SK-N-SH treated with all-trans-retinoic acid at 6 μM for 48 hours (cell line): ENCODE measurements at regions not wholly inside any gene's neighbourhood (a gene's known extent, or its start where the extent isn't known, plus 50 kb on each side); places are given as distances from the start of the nearest gene placed in this dataset.

ENCODE experiments used
- ATAC-seq: fragments of 200-7000 bp; cut with Tn5 transposase; 3 replicates; pipeline ENCODE4 v1.9.1; 2020; ENCODE audit warnings: mild to moderate bottlenecking, moderate library complexity
- ARNTL ChIP-seq: fragments of 450-650 bp; formaldehyde crosslinking; IDR thresholded peaks from 2 replicates; pipeline ENCODE4 v1.5.0; 2020; ENCODE audit warnings: low read depth, mild to moderate bottlenecking, moderate library complexity, borderline replicate concordance
- BACH2 ChIP-seq: fragments of 250-450 bp; sonication (Bioruptor Pico); IDR thresholded peaks from 2 replicates; pipeline ENCODE4 v1.9.0; 2021; ENCODE audit warnings: mild to moderate bottlenecking, borderline replicate concordance
- CREB5 ChIP-seq: fragments of 250-450 bp; sonication (Bioruptor Pico); IDR thresholded peaks from 2 replicates; pipeline ENCODE4 v1.5.1; 2020; ENCODE audit warnings: low read depth, mild to moderate bottlenecking, moderate library complexity
- CSDC2 ChIP-seq: fragments of 250-450 bp; sonication (Bioruptor Pico); IDR thresholded peaks from 2 replicates; pipeline ENCODE4 v1.5.0; 2020; ENCODE audit warnings: mild to moderate bottlenecking, moderate library complexity
- ESRRG ChIP-seq: fragments of 250-450 bp; sonication (Bioruptor Pico); IDR thresholded peaks from 2 replicates; pipeline ENCODE4 v1.6.1; 2021; ENCODE audit warnings: mild to moderate bottlenecking
- ISL1 ChIP-seq: fragments of 250-450 bp; sonication (Bioruptor Pico); IDR thresholded peaks from 2 replicates; pipeline ENCODE4 v2.1.2; 2022; ENCODE audit warnings: mild to moderate bottlenecking, moderate library complexity
- OSR1 ChIP-seq: fragments of 250-450 bp; sonication (Bioruptor Pico); IDR thresholded peaks from 2 replicates; pipeline ENCODE4 v1.8.0; 2022; ENCODE audit warnings: moderate library complexity, mild to moderate bottlenecking, inconsistent platforms
- PPARA ChIP-seq: fragments of 250-450 bp; sonication (Bioruptor Pico); IDR thresholded peaks from 2 replicates; pipeline ENCODE4 v1.5.0; 2020; ENCODE audit warnings: mild to moderate bottlenecking, borderline replicate concordance
- RARB ChIP-seq: fragments of 250-450 bp; sonication (Bioruptor Pico); IDR thresholded peaks from 2 replicates; pipeline ENCODE4 v1.8.0; 2021; ENCODE audit warnings: mild to moderate bottlenecking, moderate library complexity
- SNAI2 ChIP-seq: fragments of 250-450 bp; sonication (Bioruptor Pico); IDR thresholded peaks from 2 replicates; pipeline ENCODE4 v1.5.0; 2020; ENCODE audit warnings: mild to moderate bottlenecking, moderate library complexity
- TCF4 ChIP-seq: fragments of 250-450 bp; sonication (Bioruptor Pico); IDR thresholded peaks from 2 replicates; pipeline ENCODE4 v1.8.0; 2021; ENCODE audit warnings: mild to moderate bottlenecking, moderate library complexity, borderline replicate concordance
- TOX ChIP-seq: fragments of 250-450 bp; sonication (Bioruptor Pico); IDR thresholded peaks from 2 replicates; pipeline ENCODE4 v1.8.0; 2021; ENCODE audit warnings: mild to moderate bottlenecking, moderate library complexity, borderline replicate concordance
- ZC3H10 ChIP-seq: fragments of 250-450 bp; sonication (Bioruptor Pico); IDR thresholded peaks from 2 replicates; pipeline ENCODE4 v1.5.1; 2021; ENCODE audit warnings: mild to moderate bottlenecking, moderate library complexity
- ZFP3 ChIP-seq: fragments of 250-450 bp; sonication (Bioruptor Pico); IDR thresholded peaks from 2 replicates; pipeline ENCODE4 v1.5.0; 2020; ENCODE audit warnings: mild to moderate bottlenecking, moderate library complexity
- ZFP30 ChIP-seq: fragments of 450-650 bp; formaldehyde crosslinking; IDR thresholded peaks from 2 replicates; pipeline ENCODE4 v1.5.0; 2022; ENCODE audit warnings: mild to moderate bottlenecking, moderate library complexity
- ZNF565 ChIP-seq: fragments of 450-650 bp; formaldehyde crosslinking; conservative IDR thresholded peaks from 2 replicates; pipeline ENCODE4 v1.5.0; 2020; ENCODE audit warnings: low read depth, mild to moderate bottlenecking, moderate library complexity
- ZNF70 ChIP-seq: fragments of 450-650 bp; formaldehyde crosslinking; IDR thresholded peaks from 2 replicates; pipeline ENCODE4 v1.5.0; 2020; ENCODE audit warnings: mild to moderate bottlenecking, moderate library complexity
- ZNF8 ChIP-seq: fragments of 450-650 bp; formaldehyde crosslinking; IDR thresholded peaks from 2 replicates; pipeline ENCODE4 v1.5.0; 2020; ENCODE audit warnings: mild to moderate bottlenecking, moderate library complexity
- TF ChIP-seq, protein P1 (sequence below): fragments of 250-450 bp; sonication (Bioruptor Pico); IDR thresholded peaks from 2 replicates; pipeline ENCODE4 v1.5.0; 2020; ENCODE audit warnings: mild to moderate bottlenecking, moderate library complexity
- TF ChIP-seq, protein P2 (sequence below): fragments of 250-450 bp; sonication (Bioruptor Pico); IDR thresholded peaks from 2 replicates; pipeline ENCODE4 v1.8.0; 2021; ENCODE audit warnings: low read depth, mild to moderate bottlenecking, moderate library complexity, borderline replicate concordance
- TF ChIP-seq, protein P3 (sequence below): fragments of 250-450 bp; sonication (Bioruptor Pico); IDR thresholded peaks from 2 replicates; pipeline ENCODE4 v1.8.0; 2020; ENCODE audit warnings: mild to moderate bottlenecking, moderate library complexity, borderline replicate concordance

DNA sequence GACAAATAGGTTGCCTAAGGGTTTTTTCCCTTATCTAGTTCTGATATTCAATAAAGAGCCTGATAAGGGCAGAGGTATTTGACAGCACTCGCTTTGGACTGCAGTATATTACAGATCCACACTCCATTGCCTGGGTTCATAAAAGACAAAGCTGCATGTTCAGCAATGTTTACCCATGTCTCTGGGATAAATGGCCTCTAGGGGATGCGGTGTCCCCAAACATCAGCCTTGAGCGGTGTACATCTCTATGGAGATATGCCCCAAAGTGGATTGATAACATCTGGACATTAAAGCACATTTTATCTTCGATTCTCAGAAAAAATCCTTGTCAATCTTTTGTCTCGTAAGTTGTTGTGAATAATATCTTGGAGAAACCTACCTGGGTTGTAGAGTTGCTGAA lies 660.8 kb upstream of the AADAT start (continued):
- no peak for TF ChIP-seq TCF4
- TF ChIP-seq, all 23 proteins: peak for 0

DNA sequence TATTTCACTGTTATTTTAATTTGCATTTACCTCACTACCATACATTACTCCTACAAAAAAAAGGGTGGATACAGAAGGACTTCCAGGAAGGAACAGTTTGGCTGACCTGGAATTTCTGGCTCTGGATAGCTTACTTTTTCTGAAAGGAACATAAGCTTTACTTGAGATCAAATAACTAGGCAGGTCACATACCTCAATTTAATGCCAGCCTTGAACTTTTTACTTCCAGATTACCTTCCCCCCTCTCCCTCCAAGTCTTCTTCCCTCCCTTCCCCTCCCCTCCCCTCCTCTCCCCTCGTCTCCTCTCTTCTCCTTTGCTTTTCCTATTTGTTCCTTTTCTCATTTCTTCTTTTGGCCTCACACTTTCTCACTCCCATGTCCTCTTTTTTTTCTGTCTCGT lies 659.2 kb upstream of the AADAT start:
- no peak for ATAC-seq

GRCh38 chr4:170743633-170744032 lies 653.9 kb upstream of the AADAT start:
- TF ChIP-seq ZFP3 (CRISPR knock-in tag) (no peak), BACH2 (CRISPR knock-in tag) (no peak), CSDC2 (no peak), ZNF8 (CRISPR knock-in tag) (no peak), TOX (no peak), ESRRG (CRISPR knock-in tag) (no peak), ZNF70 (CRISPR knock-in tag) (no peak), RARB (CRISPR knock-in tag) (no peak), ARNTL (no peak), ZFP30 (no peak), OSR1 (no peak), PPARA (CRISPR knock-in tag) (no peak), TCF4 (no peak), ZNF565 (CRISPR knock-in tag) (no peak), ZC3H10 (no peak), CREB5 (no peak), SNAI2 (CRISPR knock-in tag) (no peak)
- TF ChIP-seq, protein P1, sequence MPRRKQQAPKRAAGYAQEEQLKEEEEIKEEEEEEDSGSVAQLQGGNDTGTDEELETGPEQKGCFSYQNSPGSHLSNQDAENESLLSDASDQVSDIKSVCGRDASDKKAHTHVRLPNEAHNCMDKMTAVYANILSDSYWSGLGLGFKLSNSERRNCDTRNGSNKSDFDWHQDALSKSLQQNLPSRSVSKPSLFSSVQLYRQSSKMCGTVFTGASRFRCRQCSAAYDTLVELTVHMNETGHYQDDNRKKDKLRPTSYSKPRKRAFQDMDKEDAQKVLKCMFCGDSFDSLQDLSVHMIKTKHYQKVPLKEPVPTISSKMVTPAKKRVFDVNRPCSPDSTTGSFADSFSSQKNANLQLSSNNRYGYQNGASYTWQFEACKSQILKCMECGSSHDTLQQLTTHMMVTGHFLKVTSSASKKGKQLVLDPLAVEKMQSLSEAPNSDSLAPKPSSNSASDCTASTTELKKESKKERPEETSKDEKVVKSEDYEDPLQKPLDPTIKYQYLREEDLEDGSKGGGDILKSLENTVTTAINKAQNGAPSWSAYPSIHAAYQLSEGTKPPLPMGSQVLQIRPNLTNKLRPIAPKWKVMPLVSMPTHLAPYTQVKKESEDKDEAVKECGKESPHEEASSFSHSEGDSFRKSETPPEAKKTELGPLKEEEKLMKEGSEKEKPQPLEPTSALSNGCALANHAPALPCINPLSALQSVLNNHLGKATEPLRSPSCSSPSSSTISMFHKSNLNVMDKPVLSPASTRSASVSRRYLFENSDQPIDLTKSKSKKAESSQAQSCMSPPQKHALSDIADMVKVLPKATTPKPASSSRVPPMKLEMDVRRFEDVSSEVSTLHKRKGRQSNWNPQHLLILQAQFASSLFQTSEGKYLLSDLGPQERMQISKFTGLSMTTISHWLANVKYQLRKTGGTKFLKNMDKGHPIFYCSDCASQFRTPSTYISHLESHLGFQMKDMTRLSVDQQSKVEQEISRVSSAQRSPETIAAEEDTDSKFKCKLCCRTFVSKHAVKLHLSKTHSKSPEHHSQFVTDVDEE (CRISPR knock-in tag): no peak
- ATAC-seq: no peak

More for the DNA sequence above, 659.2 kb upstream of the AADAT start:
- no peak for TF ChIP-seq ZFP3 (CRISPR knock-in tag)
- TF ChIP-seq, protein P2, sequence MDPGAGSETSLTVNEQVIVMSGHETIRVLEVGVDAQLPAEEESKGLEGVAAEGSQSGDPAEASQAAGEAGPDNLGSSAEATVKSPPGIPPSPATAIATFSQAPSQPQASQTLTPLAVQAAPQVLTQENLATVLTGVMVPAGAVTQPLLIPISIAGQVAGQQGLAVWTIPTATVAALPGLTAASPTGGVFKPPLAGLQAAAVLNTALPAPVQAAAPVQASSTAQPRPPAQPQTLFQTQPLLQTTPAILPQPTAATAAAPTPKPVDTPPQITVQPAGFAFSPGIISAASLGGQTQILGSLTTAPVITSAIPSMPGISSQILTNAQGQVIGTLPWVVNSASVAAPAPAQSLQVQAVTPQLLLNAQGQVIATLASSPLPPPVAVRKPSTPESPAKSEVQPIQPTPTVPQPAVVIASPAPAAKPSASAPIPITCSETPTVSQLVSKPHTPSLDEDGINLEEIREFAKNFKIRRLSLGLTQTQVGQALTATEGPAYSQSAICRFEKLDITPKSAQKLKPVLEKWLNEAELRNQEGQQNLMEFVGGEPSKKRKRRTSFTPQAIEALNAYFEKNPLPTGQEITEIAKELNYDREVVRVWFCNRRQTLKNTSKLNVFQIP (CRISPR knock-in tag): no peak
- TF ChIP-seq ISL1: no peak
- TF ChIP-seq ZC3H10: no peak
- TF ChIP-seq CSDC2: no peak
- TF ChIP-seq CREB5: no peak
- TF ChIP-seq ARNTL: no peak
- TF ChIP-seq ZNF8 (CRISPR knock-in tag): no peak
- TF ChIP-seq, protein P3, sequence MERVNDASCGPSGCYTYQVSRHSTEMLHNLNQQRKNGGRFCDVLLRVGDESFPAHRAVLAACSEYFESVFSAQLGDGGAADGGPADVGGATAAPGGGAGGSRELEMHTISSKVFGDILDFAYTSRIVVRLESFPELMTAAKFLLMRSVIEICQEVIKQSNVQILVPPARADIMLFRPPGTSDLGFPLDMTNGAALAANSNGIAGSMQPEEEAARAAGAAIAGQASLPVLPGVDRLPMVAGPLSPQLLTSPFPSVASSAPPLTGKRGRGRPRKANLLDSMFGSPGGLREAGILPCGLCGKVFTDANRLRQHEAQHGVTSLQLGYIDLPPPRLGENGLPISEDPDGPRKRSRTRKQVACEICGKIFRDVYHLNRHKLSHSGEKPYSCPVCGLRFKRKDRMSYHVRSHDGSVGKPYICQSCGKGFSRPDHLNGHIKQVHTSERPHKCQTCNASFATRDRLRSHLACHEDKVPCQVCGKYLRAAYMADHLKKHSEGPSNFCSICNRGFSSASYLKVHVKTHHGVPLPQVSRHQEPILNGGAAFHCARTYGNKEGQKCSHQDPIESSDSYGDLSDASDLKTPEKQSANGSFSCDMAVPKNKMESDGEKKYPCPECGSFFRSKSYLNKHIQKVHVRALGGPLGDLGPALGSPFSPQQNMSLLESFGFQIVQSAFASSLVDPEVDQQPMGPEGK (CRISPR knock-in tag): no peak
- TF ChIP-seq RARB (CRISPR knock-in tag): no peak
- TF ChIP-seq ZFP30: no peak
- TF ChIP-seq PPARA (CRISPR knock-in tag): no peak
- TF ChIP-seq, protein P1 (CRISPR knock-in tag): no peak
- TF ChIP-seq SNAI2 (CRISPR knock-in tag): no peak
